ENCODE measurements at regions not wholly inside any gene's neighbourhood (a gene's known extent, or its start where the extent isn't known, plus 50 kb on each side); places are given as distances from the start of the nearest gene placed in this dataset.

- H3K27ac ChIP-seq (ENCODE audit: extremely low read depth, low read depth, low read length) = no peak overlapping the region
- H3K4me3 ChIP-seq (ENCODE audit: low read depth, low read length) = no peak overlapping the region
- H3K9me3 ChIP-seq (ENCODE audit: control insufficient read depth, insufficient read depth, low read depth, low read length) = no peaks in the 10 kb centered on the region
- ChIA-PET POLR2A (no interaction called here), CTCF (interaction anchor here (0.6 kb wide), 1 partner anchor 12 kb away, joined by 3 read pairs; no protein-coding TSS in a partner anchor)
- H3K4me1 ChIP-seq (ENCODE audit: control insufficient read depth, insufficient read depth, low read length) = no peaks in the 10 kb centered on the region
- TF ChIP-seq ZNF488 (tag by site-specific recombination; IDR thresholded peaks at IDR 0.05) (no peak), SP3 (tag by site-specific recombination; IDR thresholded peaks at IDR 0.05) (no peak), ZNF274 (IDR thresholded peaks at IDR 0.05; ENCODE audit: low read length) (no peak), ZNF274 (tag by site-specific recombination; IDR thresholded peaks at IDR 0.05; ENCODE audit: borderline replicate concordance) (no peak), SALL2 (tag by site-specific recombination; IDR thresholded peaks at IDR 0.05; ENCODE audit: borderline replicate concordance) (no peak), BCL6B (tag by site-specific recombination; IDR thresholded peaks at IDR 0.05) (no peak), ZNF510 (tag by site-specific recombination; IDR thresholded peaks at IDR 0.05; ENCODE audit: insufficient replicate concordance) (no peak), ZNF514 (tag by site-specific recombination; IDR thresholded peaks at IDR 0.05) (no peak), ZNF114 (tag by site-specific recombination; IDR thresholded peaks at IDR 0.05) (no peak), ZNF670 (tag by site-specific recombination; IDR thresholded peaks at IDR 0.05; ENCODE audit: low read depth) (no peak), ZFP37 (tag by site-specific recombination; IDR thresholded peaks at IDR 0.05) (no peak), ZBTB7A (tag by site-specific recombination; IDR thresholded peaks at IDR 0.05; ENCODE audit: low read depth) (no peak), GLI4 (tag by site-specific recombination; IDR thresholded peaks at IDR 0.05) (no peak), ZNF639 (tag by site-specific recombination; IDR thresholded peaks at IDR 0.05) (no peak), ZNF529 (tag by site-specific recombination; IDR thresholded peaks at IDR 0.05; ENCODE audit: insufficient replicate concordance) (no peak), PRDM2 (tag by site-specific recombination; IDR thresholded peaks at IDR 0.05; ENCODE audit: borderline replicate concordance) (no peak), ZFP69B (tag by site-specific recombination; IDR thresholded peaks at IDR 0.05) (no peak), ZNF624 (tag by site-specific recombination; IDR thresholded peaks at IDR 0.05) (no peak), ZNF280D (tag by site-specific recombination; IDR thresholded peaks at IDR 0.05) (no peak), ZNF645 (tag by site-specific recombination; IDR thresholded peaks at IDR 0.05) (no peak)
- H3K36me3 ChIP-seq (ENCODE audit: control insufficient read depth in 2 of 2, insufficient read depth in 1 of 2, low read length in 2 of 2) = no peaks in the 10 kb centered on the region
Measured at GRCh38 chr4:30294295-30294694, 425.9 kb upstream of the PCDH7 start.
